Gastrocnemius medialis (tissue), 4 donors: ENCODE measurements at regions not wholly inside any gene's neighbourhood (a gene's known extent, or its start where the extent isn't known, plus 50 kb on each side); places are given as distances from the start of the nearest gene placed in this dataset.

Source experiments
- ATAC-seq, 2 donors: fragments of 150-250 bp; one replicate each; pipeline ENCODE4 v1.9.1; 2016
- DNase-seq, 2 donors: peaks; one replicate each; pipeline ENCODE4 v3.0.0-alpha.2; 2019
- H3K27ac ChIP-seq, 4 donors: fragments of 200-600 bp; sonication (generic); 1 replicate in 1 of 4; 2 replicates in 3 of 4; pipeline ENCODE4 v1.5.1; 2016 to 2018; ENCODE audit warnings: mild to moderate bottlenecking in 2 of 4, moderate library complexity in 1 of 4
- H3K27me3 ChIP-seq, 3 donors: fragments of 200-600 bp; sonication (generic) in 2 of 3; 1 replicate in 1 of 3; 2 replicates in 2 of 3; pipeline versions ENCODE4 v1.5.1 to v1.6.0; 2016 to 2019; ENCODE audit warnings: mild to moderate bottlenecking in 1 of 3, moderate library complexity in 1 of 3
- H3K36me3 ChIP-seq, 2 donors: fragments of 200-600 bp; sonication (generic) in 1 of 2; one replicate each; pipeline ENCODE4 v1.5.1; 2017 to 2018
- H3K4me1 ChIP-seq, 2 donors: fragments of 200-600 bp; sonication (generic) in 1 of 2; one replicate each; pipeline ENCODE4 v1.5.1; 2016 to 2017; ENCODE audit warnings: mild to moderate bottlenecking in 2 of 2
- H3K4me3 ChIP-seq, 4 donors: fragments of 200-600 bp; sonication (generic) in 3 of 4; 1 replicate in 1 of 4; 2 replicates in 3 of 4; pipeline ENCODE4 v1.5.1; 2016 to 2019; ENCODE audit warnings: mild to moderate bottlenecking in 2 of 4
- H3K9me3 ChIP-seq, 3 donors: fragments of 200-600 bp; sonication (generic) in 2 of 3; 1 replicate in 1 of 3; 2 replicates in 2 of 3; pipeline ENCODE4 v1.5.1; 2016 to 2019
- POLR2A ChIP-seq, 2 donors: fragments of 450-650 bp; IDR thresholded peaks; one replicate each; pipeline ENCODE4 v1.6.1; 2017; ENCODE audit warnings: antibody characterized with exemption in 2 of 2, mild to moderate bottlenecking in 2 of 2, moderate library complexity in 2 of 2
- in situ Hi-C, 4 donors: fragments of 200-750 bp; cut with MboI; loops; one replicate each; pipeline versions ENCODE4 v1.15.0 to v1.8.0; 2017; ENCODE audit warnings: low sequenced_read_pairs in 4 of 4
- intact Hi-C: fragments of 100-400 bp; cut with DNase I; formaldehyde crosslinking; loops from one replicate; pipeline ENCODE4 v1.15.1; 2023; ENCODE audit warnings: low total_unique reads
- TF ChIP-seq, protein P1 (sequence below), 5 experiments: fragments of 450-650 bp in 3 of 5; fragments of 200-600 bp in 2 of 5; sonication (generic) in 2 of 5; IDR thresholded peaks in 4 of 5; conservative IDR thresholded peaks in 1 of 5; 1 replicate in 4 of 5; 2 replicates in 1 of 5; pipeline ENCODE4 v1.5.1; 2016 to 2019; ENCODE audit warnings: antibody characterized with exemption in 5 of 5, mild to moderate bottlenecking in 3 of 5, moderate library complexity in 3 of 5

DNA sequence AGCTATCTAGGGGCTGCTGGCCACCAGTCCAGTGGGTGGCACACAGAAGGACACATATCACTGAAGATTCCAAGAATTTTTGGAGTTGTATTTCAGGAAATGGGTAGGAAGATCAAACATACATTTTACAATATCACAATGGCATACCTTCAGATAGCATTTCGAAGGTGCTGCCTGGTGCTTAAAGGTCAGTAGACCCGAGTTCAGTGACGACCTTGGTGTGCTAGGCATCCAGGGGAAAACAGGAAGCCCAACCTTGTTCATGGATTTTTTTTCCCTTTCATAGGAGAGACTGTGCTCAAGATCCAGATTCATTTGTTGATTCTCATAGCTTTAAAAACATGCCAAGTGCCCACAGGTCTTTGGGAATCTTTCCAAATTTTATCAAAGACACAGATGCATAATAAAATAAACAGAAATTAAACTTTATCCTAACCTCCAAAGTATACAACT, 51.0 kb upstream of the RCBTB2 start:
- Histone ChIP-seq H3K4me3 (no peak overlapping the region), H3K4me1 (peaks cover 5 to 35% of the 10 kb centered on the region in 2 donors), H3K9me3 (no peaks in the 10 kb centered on the region), H3K27me3 (no peaks in the 10 kb centered on the region), H3K27ac (peak overlapping the region in 1 of 4 donors; percentile 13), H3K36me3 (no peaks in the 10 kb centered on the region)
- intact Hi-C loops (loop anchor here (5.0 to 10.0 kb wide), 3 partner anchors 187 to 457 kb away; no protein-coding TSS in a partner anchor), in situ Hi-C loops (loop anchor here (5.0 to 25.0 kb wide), 6 partner anchors 61 to 459 kb away; partner anchors contain the start of gene LPAR6 (in 1 of the 4))
- TF ChIP-seq POLR2A (IDR thresholded peaks at IDR 0.05), result no peak
- TF ChIP-seq, protein P1, sequence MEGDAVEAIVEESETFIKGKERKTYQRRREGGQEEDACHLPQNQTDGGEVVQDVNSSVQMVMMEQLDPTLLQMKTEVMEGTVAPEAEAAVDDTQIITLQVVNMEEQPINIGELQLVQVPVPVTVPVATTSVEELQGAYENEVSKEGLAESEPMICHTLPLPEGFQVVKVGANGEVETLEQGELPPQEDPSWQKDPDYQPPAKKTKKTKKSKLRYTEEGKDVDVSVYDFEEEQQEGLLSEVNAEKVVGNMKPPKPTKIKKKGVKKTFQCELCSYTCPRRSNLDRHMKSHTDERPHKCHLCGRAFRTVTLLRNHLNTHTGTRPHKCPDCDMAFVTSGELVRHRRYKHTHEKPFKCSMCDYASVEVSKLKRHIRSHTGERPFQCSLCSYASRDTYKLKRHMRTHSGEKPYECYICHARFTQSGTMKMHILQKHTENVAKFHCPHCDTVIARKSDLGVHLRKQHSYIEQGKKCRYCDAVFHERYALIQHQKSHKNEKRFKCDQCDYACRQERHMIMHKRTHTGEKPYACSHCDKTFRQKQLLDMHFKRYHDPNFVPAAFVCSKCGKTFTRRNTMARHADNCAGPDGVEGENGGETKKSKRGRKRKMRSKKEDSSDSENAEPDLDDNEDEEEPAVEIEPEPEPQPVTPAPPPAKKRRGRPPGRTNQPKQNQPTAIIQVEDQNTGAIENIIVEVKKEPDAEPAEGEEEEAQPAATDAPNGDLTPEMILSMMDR (IDR thresholded peaks at IDR 0.05 in 4 of 5, conservative IDR thresholded peaks at IDR 0.05 in 1 of 5), result no peak
- ATAC-seq (no peak), DNase-seq (no peak)

DNA sequence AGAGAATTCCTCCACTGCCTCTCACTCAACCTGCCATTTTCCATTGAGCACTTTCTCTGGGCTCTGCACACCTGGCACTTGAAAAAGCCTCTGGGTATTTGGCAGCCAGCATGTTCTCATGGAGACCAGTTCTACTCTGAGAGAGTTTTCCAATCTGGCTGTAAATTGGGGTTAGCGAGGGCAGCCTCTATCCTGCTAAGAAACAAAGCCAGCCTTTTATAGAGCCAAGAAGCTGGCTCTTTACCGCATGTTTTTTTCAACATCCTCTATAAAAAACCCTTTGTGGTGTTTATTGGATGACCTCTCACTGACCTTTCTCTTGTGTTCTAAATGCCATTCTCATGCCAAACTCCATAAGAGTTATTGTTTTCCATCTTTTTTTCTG, 52.6 kb upstream of the RCBTB2 start:
- in situ Hi-C loops, result loop anchor here (10.0 to 25.0 kb wide), 5 partner anchors 59 to 461 kb away; partner anchors contain the start of gene LPAR6 (in 1 of the 4)
- Histone ChIP-seq H3K4me1 (peaks cover 5 to 26% of the 10 kb centered on the region in 2 donors), H3K27me3 (no peaks in the 10 kb centered on the region), H3K36me3 (no peaks in the 10 kb centered on the region), H3K4me3 (no peak overlapping the region), H3K9me3 (no peaks in the 10 kb centered on the region), H3K27ac (peak overlapping the region; percentile 9 to 62 (median 36))
- DNase-seq (no peak), ATAC-seq (peak; percentile 55 to 66)
- intact Hi-C loops, result loop anchor here (10.0 kb wide), 1 partner anchor 189 kb away; no protein-coding TSS in a partner anchor
- TF ChIP-seq, protein P1 (IDR thresholded peaks at IDR 0.05 in 4 of 5, conservative IDR thresholded peaks at IDR 0.05 in 1 of 5), result no peak
- no peak for TF ChIP-seq POLR2A (IDR thresholded peaks at IDR 0.05)

DNA sequence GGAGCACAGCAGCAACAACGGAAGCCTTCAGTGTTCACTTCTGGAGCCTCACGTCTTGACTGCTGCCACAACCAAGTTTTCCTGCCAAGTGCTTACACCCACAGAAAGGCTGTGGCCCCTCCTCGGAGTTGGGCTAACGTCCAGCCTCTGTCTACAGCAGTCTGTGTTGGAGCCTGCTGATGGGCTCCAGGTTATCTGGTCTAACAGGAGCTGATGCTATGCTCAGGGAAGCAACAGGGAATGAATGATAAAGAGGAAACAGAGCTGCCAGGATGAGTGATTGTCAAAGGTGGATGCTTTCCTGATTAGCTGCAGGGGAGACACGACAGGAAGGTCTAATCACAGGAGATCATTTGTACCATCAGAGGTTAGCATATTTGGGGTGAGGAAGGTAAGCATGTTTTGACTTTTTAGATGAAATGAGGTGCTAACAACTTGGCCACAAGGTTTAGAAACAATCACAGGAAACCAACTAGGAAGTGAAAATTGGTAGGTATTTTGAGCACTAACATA, 53.8 kb upstream of the RCBTB2 start:
- no peak for TF ChIP-seq POLR2A (IDR thresholded peaks at IDR 0.05)
- TF ChIP-seq, protein P1 (IDR thresholded peaks at IDR 0.05 in 4 of 5, conservative IDR thresholded peaks at IDR 0.05 in 1 of 5), result no peak
- intact Hi-C loops, result loop anchor here (10.0 kb wide), 1 partner anchor 188 kb away; no protein-coding TSS in a partner anchor
- in situ Hi-C loops, result loop anchor here (10.0 to 25.0 kb wide), 5 partner anchors 58 to 462 kb away; partner anchors contain the start of gene LPAR6 (in 1 of the 4)
- no peak overlapping the region for H3K4me3 ChIP-seq
- H3K9me3 ChIP-seq, result no peaks in the 10 kb centered on the region
- ATAC-seq, result no peak
- DNase-seq, result no peak
- H3K27me3 ChIP-seq, result no peaks in the 10 kb centered on the region
- no peaks in the 10 kb centered on the region for H3K36me3 ChIP-seq
- H3K27ac ChIP-seq, result peak overlapping the region in 2 of 4 donors; percentile 37 to 62
- peaks cover 5 to 26% of the 10 kb centered on the region in 2 donors for H3K4me1 ChIP-seq

DNA sequence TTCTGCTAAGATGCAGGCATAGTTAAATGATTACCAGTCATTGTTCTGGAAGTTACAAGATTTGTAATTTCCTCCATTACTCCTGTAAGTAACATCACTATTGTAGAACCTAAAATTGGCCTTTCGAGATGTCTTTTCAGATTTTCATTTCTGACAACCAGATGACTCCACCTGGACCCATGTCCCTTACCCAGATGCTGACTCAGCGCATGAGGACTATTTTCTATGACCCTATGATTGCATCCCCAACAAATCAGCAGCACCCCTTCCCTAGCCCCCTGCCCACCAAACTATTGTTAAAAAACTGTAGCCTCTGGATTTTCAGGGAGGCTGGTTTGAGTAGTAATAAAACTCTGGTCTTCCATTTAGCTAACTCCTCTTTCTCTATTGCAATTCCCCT, 55.2 kb upstream of the RCBTB2 start:
- Histone ChIP-seq H3K9me3 (no peaks in the 10 kb centered on the region), H3K27me3 (no peaks in the 10 kb centered on the region), H3K4me3 (no peak overlapping the region), H3K4me1 (peaks cover 5 to 26% of the 10 kb centered on the region in 2 donors), H3K27ac (no peak overlapping the region), H3K36me3 (no peaks in the 10 kb centered on the region)
- intact Hi-C loops (loop anchor here (10.0 kb wide), 1 partner anchor 187 kb away; no protein-coding TSS in a partner anchor), in situ Hi-C loops (loop anchor here (10.0 to 25.0 kb wide), 5 partner anchors 57 to 463 kb away; partner anchors contain the start of gene LPAR6 (in 1 of the 4))
- ATAC-seq (no peak), DNase-seq (no peak)
- TF ChIP-seq POLR2A (IDR thresholded peaks at IDR 0.05), result no peak
- TF ChIP-seq, protein P1 (IDR thresholded peaks at IDR 0.05 in 4 of 5, conservative IDR thresholded peaks at IDR 0.05 in 1 of 5), result no peak
